NCI-H2029 treated with DMSO at 0.1 percent for 48 hours (cell line): ENCODE measurements at regions not wholly inside any gene's neighbourhood (a gene's known extent, or its start where the extent isn't known, plus 50 kb on each side); places are given as distances from the start of the nearest gene placed in this dataset.
"Not testable (repeated sequence)": the region's sequence is repeated elsewhere in the genome, so short reads cannot be mapped to it uniquely, and the experiment has no call there.

Source experiments
- DNase-seq: peaks from one replicate; lab custom pipeline; 2025; lab: John Stamatoyannopoulos, UW

DNA sequence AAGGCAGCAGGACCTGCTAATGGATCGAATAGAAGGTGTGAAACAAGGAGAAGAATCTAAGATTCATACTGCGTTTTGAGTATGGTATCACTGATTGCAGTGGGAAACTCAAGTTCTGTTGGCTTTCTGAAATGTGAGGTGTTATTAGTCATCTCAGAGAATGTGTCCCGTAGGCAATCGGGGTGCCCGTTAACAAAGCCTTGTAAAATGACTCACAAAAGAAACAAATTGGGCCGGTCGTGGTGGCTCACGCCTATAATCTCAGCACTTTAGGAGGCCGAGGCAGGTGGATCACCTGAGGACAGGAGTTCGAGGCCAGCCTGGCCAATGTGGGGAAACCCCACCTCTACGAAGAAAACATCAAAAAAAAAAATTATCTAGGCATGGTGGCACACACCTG, 118.2 kb upstream of the C7orf33 start:
- no peak for DNase-seq

DNA sequence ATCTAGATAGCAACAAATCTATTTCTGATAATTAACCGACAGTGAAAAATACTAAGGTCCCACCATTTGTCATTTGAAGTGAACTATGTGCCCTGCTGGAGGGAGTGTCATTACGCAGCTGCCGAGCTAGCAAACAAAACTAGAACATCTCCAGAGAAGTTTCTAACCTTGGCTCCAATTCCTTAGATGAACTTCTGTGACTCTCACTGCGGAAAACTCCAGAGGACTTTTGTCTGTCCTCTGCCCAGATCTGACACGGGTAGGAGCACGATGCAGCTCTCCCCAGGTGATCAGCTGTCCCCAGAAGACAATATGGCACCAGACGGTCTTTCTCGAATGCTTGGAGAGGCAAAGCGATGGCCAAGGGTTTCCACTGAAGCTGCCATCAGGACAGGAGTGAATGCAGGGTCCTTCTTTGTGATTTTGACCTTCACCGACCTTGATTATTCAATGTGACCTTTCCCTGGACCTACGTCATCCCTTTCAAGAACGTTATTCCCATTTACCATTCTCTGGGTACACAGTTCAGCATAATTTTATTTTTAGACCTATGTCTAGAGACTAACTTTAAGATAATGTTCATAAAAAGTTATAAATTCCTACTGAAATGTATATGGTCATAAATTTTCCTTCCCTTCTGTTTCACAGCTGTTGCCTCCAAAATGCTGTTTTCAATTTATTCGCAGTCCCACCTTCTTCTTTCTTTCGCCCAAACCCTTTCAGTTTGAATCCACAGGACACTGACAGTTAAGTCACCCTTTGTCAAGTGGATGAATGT, 116.7 kb upstream of the C7orf33 start:
- DNase-seq, result no peak

DNA sequence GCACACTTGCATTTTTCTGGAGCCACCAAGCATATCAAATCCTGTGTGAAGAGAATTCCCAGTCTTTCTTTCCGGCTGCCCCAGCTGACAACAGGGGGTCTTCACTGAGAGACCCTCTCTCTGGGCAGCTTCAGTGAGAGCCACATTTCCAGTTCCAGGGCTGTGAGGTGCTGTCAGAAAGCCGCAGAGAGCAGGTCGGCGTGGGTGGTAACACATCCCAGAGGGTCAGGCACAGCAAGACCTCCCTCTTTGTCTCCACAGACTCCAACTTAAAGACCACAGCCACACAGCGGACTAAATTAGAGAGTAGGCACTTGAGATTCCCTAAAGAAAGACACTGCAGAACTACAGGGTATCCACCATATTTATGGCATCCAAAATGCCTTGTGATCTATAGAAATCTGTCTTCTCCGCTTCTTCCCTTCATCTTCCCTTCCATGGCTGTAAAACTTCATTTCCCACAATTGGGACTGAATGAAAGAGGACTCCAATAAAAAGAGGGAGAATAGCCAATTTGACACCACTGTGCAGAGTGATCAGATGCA, 116.0 kb upstream of the C7orf33 start:
- no peak for DNase-seq

DNA sequence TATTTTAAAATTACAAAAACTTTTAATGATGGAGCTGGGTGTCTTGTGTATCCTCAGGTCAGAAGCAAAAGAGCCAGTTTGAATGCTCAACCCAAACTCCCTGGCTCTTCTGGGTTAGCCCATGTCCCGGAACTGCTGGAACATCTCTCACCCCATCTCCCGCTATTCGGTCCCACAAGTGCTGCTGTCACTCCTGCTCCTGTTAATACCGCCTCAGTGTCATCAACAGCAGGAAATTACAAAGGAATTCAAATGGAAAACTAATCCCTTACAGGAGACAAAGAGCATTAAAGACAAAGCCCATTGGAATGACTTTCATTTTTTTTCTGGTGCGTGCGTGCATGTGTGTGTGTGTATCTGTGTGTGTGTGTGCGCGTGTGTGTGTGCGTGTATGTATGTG, 112.0 kb upstream of the C7orf33 start:
- DNase-seq, result no peak

DNA sequence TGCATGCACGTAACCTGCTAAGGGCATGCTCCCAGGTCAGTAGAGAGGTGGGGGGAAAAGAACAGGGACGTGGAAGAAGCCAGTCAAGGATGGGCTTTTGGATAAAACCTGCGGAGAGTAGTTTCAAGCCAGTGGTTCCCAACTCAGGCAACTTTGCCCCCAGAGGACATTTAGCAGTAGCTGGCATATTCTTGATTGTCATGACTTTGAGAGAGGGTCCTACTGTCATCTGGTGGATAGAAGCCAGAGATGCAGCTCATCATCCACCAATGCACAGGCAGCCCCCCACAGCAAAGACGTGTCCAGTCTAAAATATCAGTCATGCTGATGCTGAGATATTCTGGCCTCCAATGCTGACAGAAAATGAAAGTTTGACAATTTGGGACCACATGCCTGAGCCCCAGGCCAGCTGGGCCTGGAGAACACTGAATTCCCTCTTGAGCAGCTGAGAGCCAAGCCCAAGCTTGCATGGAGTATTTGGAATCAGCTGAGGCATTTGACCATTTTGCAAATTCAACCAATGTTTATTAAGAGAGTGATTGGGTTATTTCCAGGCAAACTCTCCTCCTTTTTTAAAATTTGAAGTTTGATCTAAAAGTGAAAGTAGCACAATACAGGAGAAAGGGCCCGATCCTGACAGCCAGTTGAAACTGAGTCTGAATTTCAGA, 110.0 kb upstream of the C7orf33 start:
- no peak for DNase-seq

DNA sequence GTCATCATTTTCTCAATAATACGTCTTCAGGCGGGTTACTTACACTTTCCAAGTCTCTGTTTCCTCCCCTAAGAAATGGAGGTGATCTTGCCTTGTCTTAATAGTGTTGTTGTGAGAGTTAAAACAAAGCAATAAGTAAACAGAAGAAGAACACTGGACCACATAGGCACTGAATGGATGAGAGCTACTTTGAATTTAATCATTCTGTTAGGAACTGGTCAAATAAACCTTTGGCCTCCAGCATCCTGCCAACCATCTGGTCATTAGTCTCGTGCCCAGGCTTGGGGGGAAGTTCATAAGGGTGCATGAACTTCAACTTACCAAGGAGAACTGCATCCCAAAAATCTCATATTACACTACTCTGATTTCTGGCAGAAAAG, 109.4 kb upstream of the C7orf33 start:
- no peak for DNase-seq

DNA sequence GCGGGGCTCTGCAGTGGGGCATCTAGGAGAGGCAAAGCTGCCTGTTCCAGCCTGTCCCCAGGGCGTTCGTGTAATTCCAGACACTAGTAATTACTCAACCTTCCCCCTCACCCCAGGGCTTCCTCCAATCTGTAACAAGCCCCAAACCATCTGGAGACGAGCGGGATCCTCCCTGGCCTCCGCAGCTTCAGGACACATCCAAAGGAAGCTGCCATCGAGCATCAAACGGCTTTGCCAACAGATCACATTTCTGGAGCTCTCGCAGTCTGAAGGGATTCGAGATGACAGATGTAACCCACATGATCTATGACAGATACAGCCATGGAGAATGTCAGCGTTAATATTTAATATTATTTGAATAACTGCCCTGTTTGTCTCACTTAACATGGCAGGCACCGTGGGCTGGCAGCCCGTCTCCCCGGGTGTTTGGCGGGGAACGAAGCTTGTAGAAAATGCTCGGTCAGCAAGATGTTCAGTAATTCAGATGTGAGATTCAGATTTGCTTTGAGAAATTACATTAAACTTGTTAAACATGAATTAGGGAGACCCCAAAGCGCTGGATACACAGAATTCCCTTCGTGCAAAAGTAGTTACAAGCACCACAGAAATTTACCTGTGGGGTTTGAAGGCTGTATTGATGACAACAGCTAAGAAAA, 108.5 kb upstream of the C7orf33 start:
- DNase-seq, result no peak

DNA sequence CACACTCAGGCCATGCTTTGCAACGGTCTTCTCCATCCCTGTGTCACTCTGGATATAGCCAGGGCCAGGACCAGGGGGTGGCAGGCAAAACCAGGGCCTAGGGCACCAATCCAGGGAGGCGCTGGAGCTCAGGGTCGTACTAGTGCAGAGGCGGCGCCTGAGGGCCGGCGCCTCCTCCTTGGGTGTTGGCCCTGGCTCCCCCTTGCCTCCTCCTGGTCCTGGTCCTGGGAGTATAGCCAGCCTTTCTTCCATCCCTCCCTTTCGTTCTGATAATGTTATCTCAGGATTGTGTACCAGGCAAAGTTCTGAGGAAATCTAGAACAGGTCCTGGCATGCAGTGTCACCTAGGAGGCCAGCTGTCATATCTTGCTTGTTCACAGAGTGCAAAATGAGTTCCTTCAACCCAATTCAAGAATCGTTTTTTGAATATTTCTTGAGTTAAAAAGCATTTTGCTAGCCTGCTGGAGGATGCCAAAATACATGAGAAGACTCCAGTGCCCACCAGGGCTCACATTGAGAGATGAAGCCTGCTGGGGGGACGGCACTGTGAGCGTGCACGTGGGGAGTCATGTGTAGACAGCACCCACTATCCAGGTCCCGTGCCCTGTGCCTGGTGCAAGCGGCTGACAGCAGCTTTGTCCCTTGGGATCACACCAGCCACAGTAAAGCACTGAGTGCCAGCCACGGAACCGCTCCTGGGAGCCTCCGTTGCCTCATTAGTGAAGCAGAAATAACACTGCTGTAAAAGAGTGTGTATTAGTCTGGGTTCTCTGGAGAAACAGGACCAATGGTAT, 106.9 kb upstream of the C7orf33 start:
- no peak for DNase-seq

DNA sequence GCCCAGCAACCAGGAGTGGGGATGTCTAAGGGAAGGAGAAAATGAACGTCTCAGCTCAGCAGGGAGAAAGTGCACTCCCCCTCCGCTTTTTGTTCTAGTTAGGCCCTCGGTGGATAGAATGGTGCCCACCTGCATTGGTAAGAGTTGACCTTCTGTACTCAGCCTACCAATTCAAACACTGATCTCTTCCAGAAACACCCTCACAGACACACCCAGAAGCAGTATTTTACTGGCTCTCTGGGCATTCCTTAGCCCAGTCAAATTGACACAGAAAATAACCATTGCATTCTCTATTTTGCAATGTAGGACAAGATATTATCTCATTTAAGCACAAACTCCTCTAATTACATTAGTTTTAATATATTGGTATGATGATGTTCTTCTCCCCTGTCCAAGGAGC, 106.1 kb upstream of the C7orf33 start:
- no peak for DNase-seq

DNA sequence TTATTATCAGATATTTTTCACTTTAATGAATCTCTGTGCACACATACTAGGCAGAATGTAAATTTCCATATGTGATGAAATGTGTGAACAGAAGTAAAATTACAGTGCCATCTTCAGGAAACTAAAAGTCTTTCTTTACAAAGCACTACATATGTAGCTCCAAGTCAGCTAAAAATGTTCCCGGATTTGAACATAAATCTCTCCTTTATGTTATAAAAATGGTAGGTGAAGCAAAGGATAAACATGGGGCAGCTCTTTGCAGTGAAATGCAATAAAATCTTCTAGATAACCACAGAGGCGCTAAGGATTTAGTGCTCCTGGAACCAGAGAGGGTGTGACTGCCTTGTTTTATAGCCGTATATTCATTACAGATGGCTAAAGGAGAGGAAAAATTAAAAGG, 104.9 kb upstream of the C7orf33 start:
- DNase-seq, result no peak

DNA sequence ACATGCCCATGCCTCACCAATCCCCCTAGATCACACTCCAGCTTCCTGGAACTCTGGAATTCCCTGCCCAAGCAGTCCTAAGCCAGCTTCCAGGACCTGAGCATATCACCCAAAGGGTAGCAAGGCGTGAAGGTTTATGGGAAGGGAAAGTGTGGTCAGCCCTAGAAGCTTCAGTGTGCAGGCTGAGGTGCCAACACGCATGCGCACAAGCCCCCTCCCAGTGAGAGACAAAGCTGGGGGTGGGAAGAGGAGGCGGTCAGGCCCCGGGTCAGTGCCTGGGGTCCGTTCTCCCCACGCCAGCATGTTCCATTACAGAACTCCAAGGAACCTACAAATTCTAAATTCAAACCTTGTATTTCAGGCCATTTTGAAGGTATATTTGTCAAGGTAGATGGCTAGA, 103.6 kb upstream of the C7orf33 start:
- DNase-seq, result no peak

DNA sequence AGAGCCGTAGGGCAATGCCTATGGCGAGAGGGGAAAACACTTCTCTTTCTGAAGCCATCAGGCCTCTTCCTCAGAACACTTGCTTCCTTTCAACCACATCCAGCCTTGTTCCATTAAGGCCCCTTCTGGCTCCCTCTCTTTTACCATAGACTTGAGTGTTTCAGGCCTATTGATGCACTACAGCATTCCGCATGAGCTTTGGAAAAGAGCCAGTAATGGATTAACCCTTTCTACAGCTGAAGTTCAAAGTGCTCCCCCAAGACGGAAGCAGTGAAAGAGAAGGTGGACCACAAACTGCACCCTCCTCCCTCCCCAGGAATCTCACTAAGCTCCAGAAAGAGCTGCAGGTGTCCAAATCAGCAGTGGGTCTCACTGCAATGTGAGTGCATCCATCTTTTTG, 102.7 kb upstream of the C7orf33 start:
- no peak for DNase-seq

DNA sequence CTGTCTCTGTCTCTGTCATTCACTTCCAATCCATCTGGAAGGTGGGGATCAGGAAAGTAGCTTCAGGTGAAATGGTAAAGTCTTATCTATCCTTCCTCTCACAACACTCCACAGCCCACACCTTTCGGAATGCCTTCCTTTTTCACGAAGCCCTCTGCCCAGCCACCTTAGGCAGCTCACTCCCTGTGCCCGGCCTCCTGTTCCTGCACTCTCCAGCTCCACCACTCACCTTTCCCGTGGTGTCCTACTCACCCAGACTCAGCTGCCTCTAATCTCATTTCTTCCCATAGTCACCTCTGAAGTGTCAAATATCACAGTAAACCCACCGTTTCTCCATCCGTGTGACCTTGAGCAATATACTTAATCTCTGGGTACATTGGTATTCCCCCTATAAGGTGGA, 100.9 kb upstream of the C7orf33 start:
- DNase-seq, result no peak

DNA sequence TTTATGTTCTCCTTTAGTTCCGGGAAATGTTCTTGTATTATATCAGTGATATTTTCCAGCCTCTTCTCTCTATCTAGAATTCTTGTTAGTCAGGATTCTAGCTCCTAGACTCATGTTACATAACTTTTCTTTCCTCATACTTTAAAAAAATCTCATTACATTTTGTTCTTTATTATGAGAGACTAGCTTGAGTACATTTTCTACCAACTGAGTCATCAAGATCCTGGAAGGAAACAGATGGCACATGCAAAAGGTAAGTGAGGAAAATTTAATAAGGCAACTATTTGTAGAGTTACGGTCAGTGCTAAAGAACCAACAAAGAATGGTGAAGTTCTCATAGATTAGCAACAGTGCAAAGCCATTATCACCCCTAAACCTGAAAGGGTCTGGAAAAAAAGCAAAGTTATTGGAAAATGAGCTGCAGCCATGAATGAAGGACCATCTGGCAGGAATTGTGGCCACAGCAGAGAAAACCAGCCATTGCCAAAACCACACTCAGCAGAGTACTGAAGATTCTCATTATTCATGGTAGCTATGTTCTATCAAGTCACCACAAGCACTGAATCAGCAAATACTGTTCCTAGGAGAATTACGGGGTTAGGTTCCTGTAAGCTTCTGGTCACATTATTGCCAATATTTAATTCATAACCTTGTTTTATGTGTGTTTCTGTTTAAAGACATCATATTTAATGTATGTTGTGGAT, 98.3 kb upstream of the C7orf33 start:
- DNase-seq, result no peak

DNA sequence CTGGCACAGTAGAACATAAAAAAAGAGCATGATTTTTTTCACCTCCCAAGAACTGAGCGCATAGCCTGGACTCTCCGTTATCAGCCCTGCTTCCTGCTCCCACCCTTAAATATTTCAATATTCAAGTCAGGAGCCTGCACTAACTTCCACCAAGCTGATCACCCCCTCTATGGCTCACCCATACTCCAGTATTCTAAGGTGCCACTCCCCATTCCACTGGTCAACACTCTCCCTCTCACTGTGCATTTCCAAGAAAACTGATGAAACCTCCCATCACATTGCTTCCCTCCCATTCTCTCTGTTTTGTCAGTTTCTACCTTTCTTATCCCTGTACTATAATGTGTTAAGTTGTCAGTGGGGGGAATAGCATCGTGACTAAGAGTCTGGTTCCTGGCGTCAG, 95.0 kb upstream of the C7orf33 start:
- no peak for DNase-seq

DNA sequence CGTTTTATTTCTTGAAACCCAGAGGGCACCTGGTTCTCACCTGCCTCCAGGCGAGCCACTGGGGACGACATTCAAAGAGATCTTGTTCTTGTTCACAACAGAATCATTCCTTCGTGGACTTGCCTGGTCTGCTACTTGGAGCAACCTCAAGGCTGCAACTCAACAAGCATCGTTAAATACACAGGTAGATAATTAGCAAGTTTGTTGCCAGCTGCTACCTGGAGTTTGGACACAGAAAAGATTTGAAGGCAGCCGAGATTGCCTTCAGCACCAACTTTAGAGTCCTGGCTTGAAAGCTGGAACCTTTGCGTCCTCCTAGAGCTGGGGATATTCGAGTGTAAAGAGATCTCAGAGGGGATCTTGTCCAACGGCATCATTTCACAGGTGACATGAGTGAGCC, 89.6 kb upstream of the C7orf33 start:
- no peak for DNase-seq

DNA sequence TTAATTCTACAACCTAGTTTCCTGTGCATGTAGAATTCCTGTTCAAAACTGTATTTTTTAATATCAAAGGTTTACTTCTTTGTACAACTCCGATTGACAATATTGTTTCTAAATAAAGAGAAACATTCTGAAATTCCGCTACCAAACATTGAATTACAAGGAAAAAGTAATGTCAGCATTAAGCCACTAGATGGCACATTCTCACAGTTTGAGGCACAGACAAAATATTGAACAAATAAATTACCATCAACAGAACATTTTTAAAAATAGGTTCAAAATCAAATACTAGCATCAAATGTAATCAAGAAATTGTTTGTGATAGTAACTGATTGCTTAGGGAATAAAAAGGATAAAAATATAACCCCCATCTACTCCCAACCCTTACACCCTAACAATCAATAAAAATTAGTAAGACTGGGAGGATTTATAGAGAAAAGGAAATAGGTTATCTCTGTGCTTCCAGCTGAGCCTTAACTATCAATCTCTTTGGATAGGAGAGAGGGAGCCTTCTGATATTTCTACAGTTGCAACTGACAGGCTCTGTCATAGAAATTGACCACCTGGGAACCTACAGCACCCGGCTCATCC, 86.6 kb upstream of the C7orf33 start:
- peak; percentile 36 for DNase-seq

DNA sequence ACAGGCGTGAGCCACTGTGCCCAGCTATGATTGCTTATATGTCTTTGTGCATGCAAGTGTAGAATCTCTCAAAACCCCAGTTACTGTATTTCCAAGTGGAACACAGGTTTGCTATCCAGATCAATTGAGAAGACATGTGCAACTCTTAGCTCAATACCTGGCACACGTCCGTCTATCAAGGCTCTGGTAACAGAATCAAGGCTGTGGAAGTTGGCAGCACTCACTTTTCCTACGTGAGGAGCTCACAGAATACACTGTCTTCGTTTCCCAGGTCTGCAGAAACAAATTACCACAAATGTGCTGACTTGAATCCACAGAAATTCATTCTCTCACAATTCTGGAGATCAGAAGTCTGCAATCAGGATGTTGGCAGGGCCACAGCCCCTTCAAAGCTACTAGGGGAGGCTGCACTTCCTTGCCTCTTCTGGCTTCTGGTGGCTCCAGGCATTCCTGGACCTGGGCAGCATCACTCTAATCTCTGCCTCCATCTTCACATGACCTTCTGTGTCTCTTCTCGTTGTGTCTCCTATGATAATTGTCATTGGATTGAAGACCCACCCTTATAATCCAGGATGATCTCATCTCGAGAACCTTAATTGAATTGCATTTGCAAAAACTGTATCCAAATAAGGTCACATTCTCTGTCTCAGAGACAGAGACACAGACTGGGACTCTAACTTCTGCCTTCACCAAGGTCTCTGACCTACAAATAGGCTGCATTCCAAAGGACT, 84.8 kb upstream of the C7orf33 start:
- DNase-seq, result no peak

DNA sequence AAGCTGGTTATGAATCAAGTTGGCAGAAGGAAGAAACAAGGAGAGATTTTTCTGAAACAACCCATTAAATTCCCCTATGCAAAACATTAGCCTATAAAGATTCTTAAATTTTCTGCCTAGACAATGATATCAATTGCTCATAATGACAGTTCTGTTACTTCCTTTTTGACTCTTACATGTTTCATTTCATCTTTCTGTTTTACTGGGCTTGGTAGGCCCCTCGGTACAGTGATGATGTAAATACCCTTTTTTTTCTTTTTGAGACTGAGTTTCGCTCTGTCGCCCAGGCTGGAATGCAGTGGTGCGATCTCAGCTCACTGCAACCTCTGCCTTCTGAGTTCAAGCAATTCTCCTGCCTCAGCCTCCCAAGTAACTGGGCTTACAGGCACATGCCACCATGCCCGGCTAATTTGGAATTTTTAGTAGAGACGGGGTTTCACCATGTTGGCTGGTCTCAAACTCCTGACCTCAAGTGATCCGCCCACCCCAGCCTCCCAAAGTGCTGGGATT, 83.4 kb upstream of the C7orf33 start:
- not testable (repeated sequence) for DNase-seq

DNA sequence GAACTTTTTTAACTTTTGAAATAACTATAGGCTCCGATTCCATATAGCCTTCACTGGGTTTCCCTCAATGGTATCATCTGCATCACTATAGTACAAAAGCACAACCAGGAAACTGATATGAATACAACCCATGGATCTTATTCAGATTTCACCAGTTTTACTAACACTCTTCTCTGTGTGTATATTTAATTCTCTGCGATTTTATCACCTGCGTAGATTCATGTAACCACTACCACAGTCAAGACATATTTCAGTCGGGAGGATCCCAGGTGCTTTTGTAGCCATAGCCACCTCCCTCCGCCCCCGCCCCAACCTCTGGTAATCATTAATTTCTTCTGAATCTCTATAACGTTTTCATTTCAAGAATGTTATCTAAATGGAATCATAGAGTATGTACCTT, 82.8 kb upstream of the C7orf33 start:
- no peak for DNase-seq
